HEK293 (cell line): ENCODE measurements at regions not wholly inside any gene's neighbourhood (a gene's known extent, or its start where the extent isn't known, plus 50 kb on each side); places are given as distances from the start of the nearest gene placed in this dataset.

ENCODE experiments used
- CTCF ChIA-PET: fragments of 350-600 bp; formaldehyde crosslinking; extraction: SDS; loops from one replicate; lab custom pipeline; 2021; ENCODE audit warnings: antibody characterized with exemption; lab: Yijun Ruan, JAX
- POLR2A ChIA-PET: fragments of 300-600 bp; formaldehyde crosslinking; extraction: SDS; loops from one replicate; lab custom pipeline; 2020; ENCODE audit warnings: antibody characterized with exemption, inconsistent platforms; lab: Yijun Ruan, JAX
- H3K27ac ChIP-seq: fragments of 200-500 bp; sonication (Bioruptor generic); 2 replicates; pipeline ENCODE4 v1.5.1; 2014; ENCODE audit warnings: low read depth, low read length, control low read depth, inconsistent platforms; ENCODE audit errors: extremely low read depth
- H3K36me3 ChIP-seq, 2 experiments: fragments of 200-500 bp in 1 of 2; sonication (Bioruptor generic) in 1 of 2; 1 replicate in 1 of 2; 2 replicates in 1 of 2; pipeline ENCODE4 v1.5.1; 2014 to 2017; ENCODE audit warnings: inconsistent platforms in 2 of 2, low read length in 2 of 2; ENCODE audit not compliant: control insufficient read depth in 2 of 2, insufficient read depth in 1 of 2
- H3K4me1 ChIP-seq: fragments of 200-500 bp; sonication (Bioruptor generic); 2 replicates; pipeline ENCODE4 v1.5.1; 2014; ENCODE audit warnings: mild to moderate bottlenecking, low read length, inconsistent platforms; ENCODE audit not compliant: control insufficient read depth, insufficient read depth
- H3K4me3 ChIP-seq: 2 replicates; pipeline ENCODE4 v1.5.1; 2011; ENCODE audit warnings: low read depth, mild to moderate bottlenecking, control low read depth, low read length, moderate library complexity
- H3K9me3 ChIP-seq: fragments of 200-500 bp; sonication (Bioruptor generic); 2 replicates; pipeline ENCODE4 v1.5.1; 2014; ENCODE audit warnings: low read depth, low read length, inconsistent platforms; ENCODE audit not compliant: control insufficient read depth, insufficient read depth
- FEZF1 ChIP-seq: fragments of 450-650 bp; formaldehyde crosslinking; IDR thresholded peaks from 2 replicates; pipeline ENCODE4 v1.5.1; 2016; ENCODE audit warnings: missing biosample characterization, missing genetic modification characterization
- HOXA7 ChIP-seq: sonication (generic); formaldehyde crosslinking; IDR thresholded peaks from 2 replicates; pipeline ENCODE4 v1.8.1; 2022; ENCODE audit warnings: missing genetic modification reagents, borderline replicate concordance
- KLF9 ChIP-seq: fragments of 450-650 bp; formaldehyde crosslinking; IDR thresholded peaks from 2 replicates; pipeline ENCODE4 v1.5.1; 2016; ENCODE audit warnings: missing biosample characterization, missing genetic modification characterization, low read depth
- PRDM1 ChIP-seq: fragments of 450-650 bp; formaldehyde crosslinking; IDR thresholded peaks from 2 replicates; pipeline ENCODE4; 2016; ENCODE audit warnings: missing biosample characterization, missing genetic modification characterization
- SETDB1 ChIP-seq: IDR thresholded peaks from one replicate; pipeline ENCODE4 v1.6.1; 2017; ENCODE audit warnings: mild to moderate bottlenecking, low read length, moderate library complexity, mixed read lengths; ENCODE audit not compliant: insufficient read length
- TRIM28 ChIP-seq: IDR thresholded peaks from 2 replicates; pipeline ENCODE4 v1.6.1; 2011; ENCODE audit warnings: low read length, control low read depth, borderline replicate concordance
- WT1 ChIP-seq: fragments of 450-650 bp; formaldehyde crosslinking; IDR thresholded peaks from 2 replicates; pipeline ENCODE4 v1.5.1; 2016; ENCODE audit warnings: missing biosample characterization, missing genetic modification characterization
- ZFP41 ChIP-seq: fragments of 450-650 bp; formaldehyde crosslinking; IDR thresholded peaks from 2 replicates; pipeline ENCODE4 v1.5.1; 2016; ENCODE audit warnings: missing biosample characterization, missing genetic modification characterization, borderline replicate concordance
- ZNF214 ChIP-seq: fragments of 450-650 bp; formaldehyde crosslinking; IDR thresholded peaks from 2 replicates; pipeline ENCODE4 v1.5.1; 2017; ENCODE audit warnings: missing biosample characterization, mild to moderate bottlenecking, missing genetic modification characterization, borderline replicate concordance
- ZNF274 ChIP-seq, 2 experiments: fragments of 200-500 bp in 1 of 2; fragments of 450-650 bp in 1 of 2; sonication (Bioruptor generic) in 1 of 2; formaldehyde crosslinking in 1 of 2; IDR thresholded peaks; 2 replicates each; pipeline versions ENCODE4 v1.5.1 to v1.6.1; 2014 to 2016; ENCODE audit warnings: borderline replicate concordance in 1 of 2, inconsistent platforms in 1 of 2, low read length in 1 of 2, missing biosample characterization in 1 of 2, missing genetic modification characterization in 1 of 2
- ZNF324 ChIP-seq: fragments of 450-650 bp; formaldehyde crosslinking; IDR thresholded peaks from 2 replicates; pipeline ENCODE4 v1.5.1; 2016; ENCODE audit warnings: missing biosample characterization, missing genetic modification characterization
- ZNF341 ChIP-seq: fragments of 450-650 bp; formaldehyde crosslinking; IDR thresholded peaks from 2 replicates; pipeline ENCODE4; 2016; ENCODE audit warnings: low read depth, missing biosample characterization, missing genetic modification characterization
- ZNF513 ChIP-seq: fragments of 450-650 bp; IDR thresholded peaks from 2 replicates; pipeline ENCODE4 v1.5.1; 2018; ENCODE audit warnings: missing biosample characterization, missing genetic modification characterization
- ZNF529 ChIP-seq: fragments of 450-650 bp; formaldehyde crosslinking; IDR thresholded peaks from 2 replicates; pipeline ENCODE4 v1.5.1; 2017; ENCODE audit warnings: missing genetic modification characterization, missing biosample characterization; ENCODE audit not compliant: insufficient replicate concordance
- ZNF558 ChIP-seq: fragments of 450-650 bp; formaldehyde crosslinking; IDR thresholded peaks from 2 replicates; pipeline ENCODE4 v1.5.1; 2016; ENCODE audit warnings: missing biosample characterization, missing genetic modification characterization
- ZNF571 ChIP-seq: fragments of 450-650 bp; formaldehyde crosslinking; IDR thresholded peaks from 2 replicates; pipeline ENCODE4 v1.5.0; 2017; ENCODE audit warnings: missing biosample characterization, missing genetic modification characterization
- ZNF585B ChIP-seq: fragments of 450-650 bp; formaldehyde crosslinking; IDR thresholded peaks from 2 replicates; pipeline ENCODE4 v1.5.1; 2016; ENCODE audit warnings: missing biosample characterization, missing genetic modification characterization
- ZNF629 ChIP-seq: fragments of 450-650 bp; formaldehyde crosslinking; IDR thresholded peaks from 2 replicates; pipeline ENCODE4 v1.5.1; 2017; ENCODE audit warnings: missing biosample characterization, missing genetic modification characterization
- ZNF670 ChIP-seq: fragments of 450-650 bp; formaldehyde crosslinking; IDR thresholded peaks from 2 replicates; pipeline ENCODE4 v1.5.1; 2016; ENCODE audit warnings: missing biosample characterization, missing genetic modification characterization, low read depth
- ZNF707 ChIP-seq: fragments of 450-650 bp; formaldehyde crosslinking; IDR thresholded peaks from 2 replicates; pipeline ENCODE4 v1.5.1; 2016; ENCODE audit warnings: missing biosample characterization, missing genetic modification characterization
- ZNF777 ChIP-seq: fragments of 450-650 bp; formaldehyde crosslinking; IDR thresholded peaks from 2 replicates; pipeline ENCODE4 v1.5.1; 2017; ENCODE audit warnings: missing biosample characterization, missing genetic modification characterization, borderline replicate concordance
- TF ChIP-seq, protein P1 (sequence below): fragments of 450-650 bp; formaldehyde crosslinking; IDR thresholded peaks from 2 replicates; pipeline ENCODE4 v1.5.1; 2017; ENCODE audit warnings: missing biosample characterization, mild to moderate bottlenecking, missing genetic modification characterization, moderate library complexity
- TF ChIP-seq, protein P2 (sequence below): fragments of 450-650 bp; formaldehyde crosslinking; IDR thresholded peaks from 2 replicates; pipeline ENCODE4 v1.5.1; 2016; ENCODE audit warnings: missing biosample characterization, missing genetic modification characterization, borderline replicate concordance

DNA sequence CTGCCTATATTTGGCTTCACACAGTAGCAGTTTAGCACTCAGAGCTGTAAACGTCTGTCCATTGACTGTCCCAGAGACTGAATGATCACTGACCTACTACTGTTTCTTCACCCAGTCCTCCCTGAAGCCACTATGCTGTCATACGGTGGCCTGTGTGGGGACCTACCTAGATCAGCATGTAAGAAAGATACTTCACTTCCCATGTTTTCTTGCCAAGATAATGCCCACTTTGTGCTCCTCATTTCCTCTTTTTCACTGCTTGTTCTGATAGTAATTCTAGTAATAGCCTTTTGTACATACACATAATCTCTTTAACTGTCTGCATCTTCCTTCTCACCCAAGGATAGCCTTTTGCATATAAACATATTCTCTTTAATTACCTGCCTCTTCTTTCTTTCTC lies 109.9 kb upstream of the TIAM2 start:
- no peaks in the 10 kb centered on the region for H3K4me1 ChIP-seq
- TF ChIP-seq, protein P1, sequence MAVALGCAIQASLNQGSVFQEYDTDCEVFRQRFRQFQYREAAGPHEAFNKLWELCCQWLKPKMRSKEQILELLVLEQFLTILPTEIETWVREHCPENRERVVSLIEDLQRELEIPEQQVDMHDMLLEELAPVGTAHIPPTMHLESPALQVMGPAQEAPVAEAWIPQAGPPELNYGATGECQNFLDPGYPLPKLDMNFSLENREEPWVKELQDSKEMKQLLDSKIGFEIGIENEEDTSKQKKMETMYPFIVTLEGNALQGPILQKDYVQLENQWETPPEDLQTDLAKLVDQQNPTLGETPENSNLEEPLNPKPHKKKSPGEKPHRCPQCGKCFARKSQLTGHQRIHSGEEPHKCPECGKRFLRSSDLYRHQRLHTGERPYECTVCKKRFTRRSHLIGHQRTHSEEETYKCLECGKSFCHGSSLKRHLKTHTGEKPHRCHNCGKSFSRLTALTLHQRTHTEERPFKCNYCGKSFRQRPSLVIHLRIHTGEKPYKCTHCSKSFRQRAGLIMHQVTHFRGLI = no peak
- TF ChIP-seq ZNF571 (tag by site-specific recombination) = no peak
- no peak for TF ChIP-seq ZNF214 (tag by site-specific recombination)
- TF ChIP-seq ZNF670 = no peak
- no peak for TF ChIP-seq TRIM28
- no peak for TF ChIP-seq ZNF274 (IDR thresholded peaks at IDR 0.05; ENCODE audit: low read length)
- no peak for TF ChIP-seq ZNF274 (tag by site-specific recombination; IDR thresholded peaks at IDR 0.05; ENCODE audit: borderline replicate concordance)
- TF ChIP-seq ZNF558 (tag by site-specific recombination) = no peak
- TF ChIP-seq KLF9 (tag by site-specific recombination) = no peak
- TF ChIP-seq WT1 (tag by site-specific recombination) = no peak
- CTCF ChIA-PET = interaction anchor here (0.7 kb wide), 1 partner anchor 47 kb away, joined by 3 read pairs; no protein-coding TSS in a partner anchor
- H3K27ac ChIP-seq = no peak overlapping the region
- POLR2A ChIA-PET = no interaction called here
- H3K9me3 ChIP-seq = no peaks in the 10 kb centered on the region
- peaks cover 0 to 3% of the 10 kb centered on the region in 2 experiments; a peak in 1 of 3 replicates for H3K36me3 ChIP-seq
- no peak overlapping the region for H3K4me3 ChIP-seq

DNA sequence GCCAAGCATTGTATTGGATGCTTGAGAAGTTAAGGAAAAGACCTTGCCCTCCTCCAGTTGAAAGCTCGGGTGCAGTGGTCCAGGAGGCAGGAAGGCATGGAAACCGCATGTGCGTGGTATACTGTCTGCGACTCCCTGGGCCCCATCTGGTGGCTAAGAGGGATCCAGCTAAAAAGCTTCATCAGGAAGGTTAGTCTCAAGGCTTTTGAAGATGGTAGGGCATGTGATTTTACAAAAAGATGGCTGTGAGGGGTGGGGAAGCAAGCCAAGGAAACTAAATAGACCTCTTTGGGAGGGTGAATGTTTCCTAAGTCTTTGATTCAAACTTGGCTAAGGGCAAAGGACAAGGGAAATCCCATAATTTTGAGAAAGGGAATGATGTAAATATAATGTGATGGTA lies 109.1 kb upstream of the TIAM2 start:
- H3K4me1 ChIP-seq = no peaks in the 10 kb centered on the region
- no peak overlapping the region for H3K27ac ChIP-seq
- no peaks in the 10 kb centered on the region for H3K9me3 ChIP-seq
- ChIA-PET POLR2A (no interaction called here), CTCF (interaction anchor here (0.7 kb wide), 1 partner anchor 21 kb away, joined by 3 read pairs; no protein-coding TSS in a partner anchor)
- H3K4me3 ChIP-seq = no peak overlapping the region
- H3K36me3 ChIP-seq = peaks cover 0 to 3% of the 10 kb centered on the region in 2 experiments; a peak in 1 of 3 replicates
- TF ChIP-seq ZNF777 (tag by site-specific recombination) (no peak), PRDM1 (no peak), FEZF1 (tag by site-specific recombination) (no peak), ZNF324 (no peak)
- TF ChIP-seq, all 188 proteins: peak for 0

DNA sequence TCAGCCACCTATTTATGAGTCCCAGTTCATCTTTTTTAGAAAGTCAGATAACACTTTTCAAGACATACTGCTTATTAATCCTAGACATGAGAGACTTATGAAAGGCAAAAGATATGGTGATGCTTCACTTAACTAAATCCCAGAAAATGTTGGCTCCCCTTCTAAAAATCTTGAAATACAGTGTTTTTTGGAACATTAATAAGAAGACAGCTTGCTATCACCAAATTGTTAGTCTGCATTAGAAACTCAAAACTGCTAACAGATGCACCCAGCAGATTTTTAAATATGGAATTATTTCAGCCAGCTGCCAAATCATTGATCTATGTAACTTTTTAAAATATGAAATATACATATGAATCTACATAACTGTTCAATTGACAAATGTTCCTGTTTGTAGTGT lies 108.6 kb upstream of the TIAM2 start:
- CTCF ChIA-PET = interaction anchor here (0.6 to 2.5 kb wide), 2 partner anchors 42 to 211 kb away, joined by 5 to 7 read pairs; no protein-coding TSS in a partner anchor
- TF ChIP-seq ZNF629 (tag by site-specific recombination) = no peak
- TF ChIP-seq ZFP41 = no peak
- TF ChIP-seq ZNF529 (tag by site-specific recombination) = no peak
- TF ChIP-seq ZNF585B = no peak
- no peak for TF ChIP-seq SETDB1
- TF ChIP-seq ZNF341 (tag by site-specific recombination) = no peak
- no peak for TF ChIP-seq HOXA7 (CRISPR knock-in tag)
- no peak for TF ChIP-seq ZNF707 (tag by site-specific recombination)
- no peak for TF ChIP-seq ZNF513
- TF ChIP-seq, protein P2, sequence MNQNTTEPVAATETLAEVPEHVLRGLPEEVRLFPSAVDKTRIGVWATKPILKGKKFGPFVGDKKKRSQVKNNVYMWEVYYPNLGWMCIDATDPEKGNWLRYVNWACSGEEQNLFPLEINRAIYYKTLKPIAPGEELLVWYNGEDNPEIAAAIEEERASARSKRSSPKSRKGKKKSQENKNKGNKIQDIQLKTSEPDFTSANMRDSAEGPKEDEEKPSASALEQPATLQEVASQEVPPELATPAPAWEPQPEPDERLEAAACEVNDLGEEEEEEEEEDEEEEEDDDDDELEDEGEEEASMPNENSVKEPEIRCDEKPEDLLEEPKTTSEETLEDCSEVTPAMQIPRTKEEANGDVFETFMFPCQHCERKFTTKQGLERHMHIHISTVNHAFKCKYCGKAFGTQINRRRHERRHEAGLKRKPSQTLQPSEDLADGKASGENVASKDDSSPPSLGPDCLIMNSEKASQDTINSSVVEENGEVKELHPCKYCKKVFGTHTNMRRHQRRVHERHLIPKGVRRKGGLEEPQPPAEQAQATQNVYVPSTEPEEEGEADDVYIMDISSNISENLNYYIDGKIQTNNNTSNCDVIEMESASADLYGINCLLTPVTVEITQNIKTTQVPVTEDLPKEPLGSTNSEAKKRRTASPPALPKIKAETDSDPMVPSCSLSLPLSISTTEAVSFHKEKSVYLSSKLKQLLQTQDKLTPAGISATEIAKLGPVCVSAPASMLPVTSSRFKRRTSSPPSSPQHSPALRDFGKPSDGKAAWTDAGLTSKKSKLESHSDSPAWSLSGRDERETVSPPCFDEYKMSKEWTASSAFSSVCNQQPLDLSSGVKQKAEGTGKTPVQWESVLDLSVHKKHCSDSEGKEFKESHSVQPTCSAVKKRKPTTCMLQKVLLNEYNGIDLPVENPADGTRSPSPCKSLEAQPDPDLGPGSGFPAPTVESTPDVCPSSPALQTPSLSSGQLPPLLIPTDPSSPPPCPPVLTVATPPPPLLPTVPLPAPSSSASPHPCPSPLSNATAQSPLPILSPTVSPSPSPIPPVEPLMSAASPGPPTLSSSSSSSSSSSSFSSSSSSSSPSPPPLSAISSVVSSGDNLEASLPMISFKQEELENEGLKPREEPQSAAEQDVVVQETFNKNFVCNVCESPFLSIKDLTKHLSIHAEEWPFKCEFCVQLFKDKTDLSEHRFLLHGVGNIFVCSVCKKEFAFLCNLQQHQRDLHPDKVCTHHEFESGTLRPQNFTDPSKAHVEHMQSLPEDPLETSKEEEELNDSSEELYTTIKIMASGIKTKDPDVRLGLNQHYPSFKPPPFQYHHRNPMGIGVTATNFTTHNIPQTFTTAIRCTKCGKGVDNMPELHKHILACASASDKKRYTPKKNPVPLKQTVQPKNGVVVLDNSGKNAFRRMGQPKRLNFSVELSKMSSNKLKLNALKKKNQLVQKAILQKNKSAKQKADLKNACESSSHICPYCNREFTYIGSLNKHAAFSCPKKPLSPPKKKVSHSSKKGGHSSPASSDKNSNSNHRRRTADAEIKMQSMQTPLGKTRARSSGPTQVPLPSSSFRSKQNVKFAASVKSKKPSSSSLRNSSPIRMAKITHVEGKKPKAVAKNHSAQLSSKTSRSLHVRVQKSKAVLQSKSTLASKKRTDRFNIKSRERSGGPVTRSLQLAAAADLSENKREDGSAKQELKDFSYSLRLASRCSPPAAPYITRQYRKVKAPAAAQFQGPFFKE (tag by site-specific recombination) = no peak
- POLR2A ChIA-PET = no interaction called here
- Histone ChIP-seq H3K27ac (no peak overlapping the region), H3K36me3 (peaks cover 0 to 3% of the 10 kb centered on the region in 2 experiments; a peak in 1 of 3 replicates), H3K4me3 (no peak overlapping the region), H3K4me1 (no peaks in the 10 kb centered on the region), H3K9me3 (no peaks in the 10 kb centered on the region)
